CD4-positive, alpha-beta T cell treated with Interferon gamma for 1 hour (primary cell): ENCODE measurements at regions not wholly inside any gene's neighbourhood (a gene's known extent, or its start where the extent isn't known, plus 50 kb on each side); places are given as distances from the start of the nearest gene placed in this dataset.
"Not testable (repeated sequence)": the region's sequence is repeated elsewhere in the genome, so short reads cannot be mapped to it uniquely, and the experiment has no call there.

ENCODE experiments used
- DNase-seq: peaks from one replicate; pipeline ENCODE4 v3.0.0-alpha.2; 2020

DNA sequence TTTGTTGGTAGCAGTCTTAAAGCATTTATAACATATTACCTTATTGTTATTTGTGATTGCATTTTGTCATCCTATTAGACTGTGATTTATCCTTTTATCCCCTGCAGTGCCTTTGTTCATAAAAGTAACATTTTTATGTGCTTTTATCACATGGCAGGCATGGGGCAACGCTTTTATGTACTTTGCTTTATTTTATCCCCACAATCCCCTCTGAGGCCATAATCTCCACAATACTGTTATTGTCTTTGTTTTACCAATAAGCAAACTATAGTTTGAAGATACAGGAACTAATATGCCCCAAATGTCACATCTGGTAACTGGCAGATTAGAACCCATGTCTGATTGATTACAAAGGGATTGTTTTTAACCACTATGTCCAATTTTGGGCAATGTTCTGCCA is 613.5 kb downstream of the REEP3 start:
- no peak for DNase-seq

DNA sequence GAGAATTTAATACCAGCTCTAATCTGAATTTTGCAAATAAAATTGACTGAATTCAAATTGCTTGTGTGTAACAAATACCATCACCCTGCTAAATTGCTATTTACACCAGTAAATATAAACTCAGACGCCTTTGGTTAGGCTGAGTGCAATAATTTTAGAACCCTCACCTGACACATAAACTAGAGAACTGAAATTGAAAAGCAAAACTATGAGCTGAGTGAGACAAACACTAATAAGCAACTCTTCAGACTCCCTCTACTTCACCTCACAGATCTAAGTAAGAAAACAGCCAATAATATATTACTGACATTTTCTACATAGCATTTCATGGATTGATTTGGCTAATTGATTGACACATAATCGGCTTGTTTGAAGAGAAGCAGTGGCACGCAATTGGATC is 621.2 kb downstream of the REEP3 start:
- no peak for DNase-seq

DNA sequence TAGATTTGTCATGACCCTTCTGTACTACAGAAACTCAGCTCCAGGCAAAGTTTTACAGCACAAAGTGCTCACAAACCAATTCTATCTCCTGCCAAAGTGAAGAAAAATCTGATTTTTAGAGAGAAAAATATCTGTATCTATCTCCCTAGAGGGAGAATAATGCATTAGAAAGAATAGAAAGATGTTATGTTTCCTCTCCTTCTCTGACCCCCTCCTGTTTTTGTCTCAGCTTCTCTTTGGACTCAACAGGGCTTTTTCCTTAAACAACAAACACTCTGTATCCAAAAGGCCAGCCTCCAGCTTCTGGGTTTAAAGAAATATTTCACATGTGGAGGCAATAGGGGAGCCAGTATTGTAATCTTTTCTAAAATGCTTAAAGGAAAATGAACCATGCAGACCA is 627.4 kb downstream of the REEP3 start:
- DNase-seq: no peak

DNA sequence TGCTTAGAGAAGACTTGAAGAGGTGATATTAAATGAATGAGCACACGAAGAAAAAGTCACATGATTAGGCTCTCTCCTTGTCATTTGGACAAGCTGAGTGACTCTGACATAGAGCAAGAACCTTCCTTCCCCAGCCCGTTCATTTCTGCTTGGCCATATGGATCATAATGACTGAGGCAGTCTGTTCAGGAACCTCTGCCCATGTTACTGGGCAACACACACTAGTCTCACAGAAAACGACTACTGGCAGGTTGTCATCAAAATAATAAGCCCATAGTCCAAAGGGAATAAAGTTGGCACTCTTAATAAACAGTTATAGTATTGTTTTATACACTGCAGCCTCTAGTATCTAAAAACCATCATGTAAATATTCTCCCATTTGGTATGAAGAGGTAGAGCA is 635.0 kb downstream of the REEP3 start:
- no peak for DNase-seq

DNA sequence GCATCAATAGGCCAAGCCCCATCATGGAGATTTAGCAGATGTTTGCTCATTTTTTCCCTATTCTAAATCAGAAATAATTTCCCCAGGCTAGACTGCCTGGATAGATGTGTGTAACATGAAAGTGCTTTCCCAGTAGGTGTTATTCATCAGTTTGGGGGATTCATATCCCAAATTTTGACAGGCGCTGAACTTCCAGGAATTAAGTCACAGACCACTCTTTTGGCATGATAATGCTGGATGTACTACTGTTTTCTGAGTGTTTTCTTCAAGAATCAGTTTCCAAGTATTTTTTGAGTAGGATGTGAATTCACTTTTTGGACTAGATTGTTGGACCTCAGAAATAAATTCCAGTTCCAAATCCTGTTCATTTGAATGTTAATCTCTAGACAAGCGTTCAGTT is 637.4 kb downstream of the REEP3 start:
- DNase-seq: no peak

DNA sequence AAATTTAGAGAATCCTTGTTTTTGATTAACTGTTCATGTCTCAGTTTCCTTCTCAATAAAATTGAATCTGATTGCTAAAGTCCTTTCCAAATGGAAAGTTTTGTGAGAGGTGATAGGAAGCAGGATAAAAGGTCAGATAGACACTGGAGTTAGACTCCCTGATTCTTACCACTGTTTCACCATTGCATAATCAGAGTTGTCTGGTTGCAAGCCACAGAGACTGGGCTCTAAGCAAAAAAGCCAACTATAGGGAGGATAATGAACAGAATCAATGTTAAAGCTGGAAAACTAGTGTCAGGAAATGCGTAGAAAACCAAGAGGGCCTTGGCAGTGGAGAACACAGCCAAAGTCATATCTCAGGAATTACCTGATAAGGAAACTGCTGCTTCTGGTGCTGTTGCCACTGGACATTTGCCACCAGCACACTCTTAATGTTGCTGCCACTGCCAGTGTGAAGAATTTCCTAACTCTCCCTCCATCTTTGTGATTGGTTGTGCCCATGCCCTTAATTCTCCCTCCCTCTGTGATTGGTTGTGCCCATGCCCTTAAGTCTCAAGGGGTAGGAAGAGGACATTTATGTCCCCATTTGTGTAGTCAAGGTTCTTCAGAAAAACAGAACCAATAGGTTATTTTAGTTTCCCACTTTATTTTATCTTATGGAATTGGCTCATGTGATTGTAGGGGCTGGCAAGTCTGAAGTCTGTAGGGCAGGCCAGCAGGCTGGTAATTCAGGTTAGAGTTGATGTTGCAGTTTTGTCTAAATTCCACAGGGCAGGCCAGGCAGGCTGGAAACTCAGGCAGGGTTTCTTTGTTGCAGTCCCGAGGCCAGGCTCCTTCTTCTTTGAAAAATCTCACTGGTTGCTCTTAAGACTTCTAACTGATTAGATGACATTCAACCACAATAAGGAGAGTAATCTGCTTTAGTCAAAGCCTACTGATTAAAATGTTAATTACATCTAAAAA is 639.0 kb downstream of the REEP3 start:
- DNase-seq: no peak

DNA sequence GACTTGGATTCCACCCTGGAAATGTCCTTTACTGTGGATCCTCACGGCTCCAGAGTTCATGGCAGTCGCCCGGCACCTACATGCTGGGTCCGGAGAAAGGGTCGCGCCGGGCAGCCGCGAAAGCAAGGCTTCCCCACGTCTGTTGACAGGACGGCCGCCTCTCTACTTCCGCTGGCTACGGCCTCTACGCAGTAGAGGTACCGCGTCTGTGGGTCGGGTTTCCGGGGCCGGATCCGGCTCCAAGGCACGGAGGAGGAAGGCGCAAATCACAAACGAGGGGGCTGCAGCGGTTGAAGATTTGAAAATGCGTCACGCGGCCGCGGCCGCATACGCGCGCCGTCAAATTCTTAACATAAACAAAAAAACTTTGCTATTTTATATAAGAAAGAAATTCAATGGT is 649.6 kb downstream of the REEP3 start:
- DNase-seq: no peak

DNA sequence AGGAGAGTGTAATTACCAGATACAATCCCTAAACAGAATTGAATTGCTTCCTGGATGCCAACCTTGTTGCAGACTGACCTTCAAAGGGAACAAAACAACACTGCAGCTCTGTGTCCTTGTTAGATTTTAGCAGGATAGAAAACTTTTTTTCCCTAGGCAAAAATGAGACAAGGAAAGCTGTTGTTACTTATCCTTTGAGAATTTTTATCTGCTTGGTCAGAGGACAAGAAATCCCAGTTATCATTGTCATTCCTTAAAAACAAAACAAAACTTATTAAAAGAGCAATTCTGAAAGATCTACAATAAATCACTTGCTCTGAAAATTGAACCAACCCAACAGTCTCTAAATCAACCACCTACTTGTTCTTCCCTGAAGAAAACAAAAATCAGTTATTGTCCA is 652.6 kb downstream of the REEP3 start:
- no peak for DNase-seq

DNA sequence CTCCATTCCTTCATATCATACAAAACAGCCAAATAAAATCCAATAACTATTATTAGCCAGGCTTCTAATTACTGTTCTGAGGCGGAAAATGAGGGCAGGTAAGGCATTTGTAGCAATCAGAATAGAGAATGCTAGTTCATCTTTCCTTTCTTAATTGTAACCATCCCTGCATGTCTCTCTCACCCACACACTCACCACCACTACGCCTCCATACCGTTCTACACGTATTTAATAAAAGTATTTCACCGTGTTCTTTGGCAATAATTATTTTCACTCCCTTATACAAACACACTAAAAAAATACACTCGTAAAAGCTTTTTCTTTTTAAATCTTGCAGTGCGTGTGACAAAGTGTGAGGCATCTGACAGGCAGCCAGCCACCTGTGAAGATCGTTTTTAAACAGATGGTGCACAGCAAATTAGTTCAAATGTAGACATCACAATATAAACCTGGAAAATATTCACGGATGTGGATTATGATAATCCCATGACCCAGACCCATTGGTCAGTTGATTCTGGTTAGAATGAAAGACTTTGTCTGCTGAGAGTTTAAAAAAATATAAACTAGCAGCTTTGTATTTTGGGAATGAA is 653.6 kb downstream of the REEP3 start:
- no peak for DNase-seq

DNA sequence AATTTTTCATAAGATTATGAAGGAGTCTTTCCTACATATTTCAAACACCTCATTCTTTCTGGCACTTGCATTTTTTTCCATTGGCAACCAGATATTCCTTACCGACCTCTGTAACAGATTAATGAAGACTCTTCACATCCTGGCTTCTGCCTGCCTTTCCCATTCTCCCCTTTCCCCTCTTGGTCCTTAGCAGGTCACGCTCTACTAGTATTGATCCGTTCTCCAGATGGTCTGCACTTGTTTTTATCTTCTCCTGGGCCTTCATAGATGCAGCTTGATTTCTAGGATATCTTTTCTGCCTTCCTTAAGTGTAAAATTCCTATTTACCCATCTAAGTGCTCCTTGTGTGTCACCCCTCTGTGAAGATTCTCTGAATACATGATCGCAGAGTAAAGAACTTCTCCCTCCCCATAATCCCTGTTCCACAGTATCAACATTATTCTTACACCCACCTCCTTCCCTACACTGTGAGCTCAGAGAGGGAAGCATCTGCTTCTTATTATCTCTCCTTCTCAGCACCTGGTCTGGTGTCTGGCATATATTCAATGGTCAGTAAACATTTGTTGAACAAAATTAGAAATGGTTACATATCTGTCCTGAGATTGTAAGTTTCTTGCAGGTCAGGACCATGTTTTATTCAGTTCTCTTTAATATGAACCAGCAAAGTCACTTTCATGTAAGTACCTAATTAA is 654.2 kb downstream of the REEP3 start:
- no peak for DNase-seq

DNA sequence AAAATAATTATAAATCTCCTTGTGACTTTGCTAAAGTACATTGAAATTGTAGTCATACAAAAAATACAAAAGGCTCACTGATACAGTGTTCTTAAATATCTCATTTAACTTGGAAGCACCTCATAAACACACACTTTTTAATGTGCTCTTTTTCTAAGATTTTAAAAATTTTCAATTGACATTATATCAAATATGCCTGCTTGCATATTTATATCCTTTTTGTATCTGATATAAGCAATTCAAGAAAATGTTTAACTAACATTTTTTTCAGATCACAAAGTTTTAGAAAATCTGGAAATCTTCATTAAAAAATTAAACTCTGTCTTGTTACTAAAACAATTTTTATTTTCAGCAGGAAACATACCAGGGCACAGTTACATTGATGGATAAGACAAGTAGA is 661.5 kb downstream of the REEP3 start:
- no peak for DNase-seq

DNA sequence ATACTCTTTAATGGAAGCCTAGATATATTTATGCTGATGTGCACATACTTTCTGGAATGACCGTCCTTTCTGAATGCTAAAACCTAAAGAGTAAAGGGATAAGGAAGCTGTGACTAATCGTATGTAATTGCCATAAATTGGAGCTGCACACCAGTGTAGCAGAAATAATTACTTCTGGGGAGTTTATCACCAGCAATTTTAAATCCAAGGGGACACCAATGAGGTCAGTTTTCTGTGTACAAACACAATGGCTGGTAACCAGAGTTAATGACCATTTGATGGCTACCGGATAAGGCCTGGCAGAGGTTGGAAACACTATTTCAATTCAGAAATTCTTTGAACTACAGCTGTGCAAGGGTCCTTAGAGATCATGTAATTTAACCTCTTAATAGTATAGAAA is 670.1 kb downstream of the REEP3 start:
- DNase-seq: no peak

DNA sequence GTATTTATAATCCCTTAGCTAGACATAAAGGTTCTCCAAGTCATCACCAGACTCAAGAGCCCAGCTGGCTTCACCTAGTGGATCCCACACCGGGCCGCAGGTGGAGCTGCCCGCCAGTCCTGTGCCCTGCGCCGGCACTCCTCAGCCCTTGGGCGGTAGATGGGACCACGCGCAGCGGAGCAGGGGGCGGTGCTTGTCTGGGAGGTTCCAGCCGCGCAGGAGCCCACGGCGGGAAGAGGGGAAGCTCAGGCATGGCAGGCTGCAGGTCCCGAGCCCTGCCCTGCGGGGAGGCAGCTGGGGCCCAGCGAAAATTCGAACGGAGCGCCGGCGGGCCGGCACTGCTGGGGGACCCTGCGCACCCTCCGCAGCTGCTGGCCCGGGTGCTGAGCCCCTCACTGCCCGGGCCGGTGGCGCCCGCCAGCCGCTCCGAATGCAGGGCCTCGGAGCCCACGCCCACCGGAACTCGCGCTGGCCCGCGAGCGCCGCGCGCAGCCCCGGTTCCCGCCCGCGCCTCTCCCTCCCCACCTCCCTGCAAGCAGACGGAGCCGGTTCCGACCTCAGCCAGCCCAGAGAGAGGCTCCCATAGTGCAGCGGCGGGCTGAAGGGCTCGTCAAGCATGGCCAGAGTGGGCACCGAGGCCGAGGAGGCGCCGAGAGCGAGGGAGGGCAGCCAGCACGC is 675.6 kb downstream of the REEP3 start:
- no peak for DNase-seq

DNA sequence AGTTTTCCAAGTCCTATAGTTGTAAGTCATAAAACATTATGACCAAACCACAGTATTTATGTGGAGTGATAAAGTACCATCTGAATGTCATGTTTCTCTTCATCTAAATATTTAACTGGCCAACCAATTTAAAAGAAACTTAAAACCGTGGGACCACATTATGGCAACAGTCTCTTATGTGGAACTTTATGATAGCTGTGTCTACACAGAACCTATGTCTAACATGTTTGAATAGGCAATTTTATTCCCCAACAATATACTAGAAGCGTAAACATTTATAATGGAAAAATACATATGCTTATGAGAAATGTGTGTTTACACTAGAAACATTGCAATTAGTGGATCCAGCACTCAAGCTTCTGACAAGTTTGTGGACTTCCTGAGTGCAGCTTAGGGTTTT is 680.7 kb downstream of the REEP3 start:
- DNase-seq: no peak

DNA sequence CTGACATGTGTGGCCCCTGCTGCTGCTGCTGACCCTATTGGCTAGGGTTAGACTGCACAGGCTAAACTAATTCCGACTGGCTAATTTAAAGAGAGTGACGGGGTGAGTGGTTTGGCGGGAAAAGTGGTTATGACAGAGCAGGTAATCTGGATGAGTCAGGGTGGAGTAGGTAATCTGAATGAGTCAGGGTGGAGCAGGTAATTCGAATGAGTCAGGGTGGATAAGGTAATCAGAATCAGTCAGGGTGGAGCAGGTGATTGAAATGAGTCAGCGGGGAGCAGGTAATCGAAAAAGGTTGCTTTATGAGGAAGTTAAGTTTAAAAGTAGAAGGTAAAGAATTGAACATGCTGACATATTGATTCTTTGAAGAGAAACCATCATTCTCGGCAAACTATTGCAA is 683.3 kb downstream of the REEP3 start:
- DNase-seq: not testable (repeated sequence)

DNA sequence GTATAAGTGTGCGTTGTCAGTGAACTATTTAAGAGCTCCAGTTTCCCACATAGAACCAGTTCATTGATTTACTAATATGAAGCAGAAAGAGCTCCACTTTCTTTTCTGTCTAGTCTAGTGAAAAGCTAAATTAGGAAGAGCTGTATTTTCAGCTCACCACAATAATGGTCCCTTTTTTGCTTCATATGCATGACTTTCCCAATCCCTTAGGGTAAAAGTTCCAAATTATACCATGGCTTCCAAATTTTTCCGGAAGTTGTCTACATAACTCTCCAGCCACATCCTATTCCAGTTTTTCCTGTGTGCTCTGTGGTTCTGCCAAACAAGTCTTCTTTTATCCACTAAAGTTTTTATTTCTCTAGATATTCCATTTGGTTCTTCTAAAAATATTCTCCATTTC is 685.2 kb downstream of the REEP3 start:
- DNase-seq: no peak

DNA sequence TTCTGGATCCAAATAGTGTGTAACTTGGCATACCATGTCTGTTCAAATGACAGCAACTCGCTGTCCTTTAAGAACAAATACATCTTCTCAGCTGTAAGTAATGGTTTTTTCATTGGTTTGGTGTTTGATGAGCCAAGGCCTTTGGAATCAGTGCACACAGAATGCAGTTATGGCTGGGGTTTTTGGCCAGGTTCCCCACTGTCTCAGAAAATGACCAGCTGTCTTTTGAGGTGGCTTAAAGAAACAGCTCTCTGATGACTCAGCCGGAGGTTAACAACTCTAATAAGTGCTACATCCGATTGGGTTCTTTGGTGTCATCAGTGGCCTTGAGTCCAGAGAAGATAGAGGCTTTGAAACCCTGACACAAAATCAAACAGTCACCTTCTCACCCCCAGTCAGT is 688.4 kb downstream of the REEP3 start:
- no peak for DNase-seq

DNA sequence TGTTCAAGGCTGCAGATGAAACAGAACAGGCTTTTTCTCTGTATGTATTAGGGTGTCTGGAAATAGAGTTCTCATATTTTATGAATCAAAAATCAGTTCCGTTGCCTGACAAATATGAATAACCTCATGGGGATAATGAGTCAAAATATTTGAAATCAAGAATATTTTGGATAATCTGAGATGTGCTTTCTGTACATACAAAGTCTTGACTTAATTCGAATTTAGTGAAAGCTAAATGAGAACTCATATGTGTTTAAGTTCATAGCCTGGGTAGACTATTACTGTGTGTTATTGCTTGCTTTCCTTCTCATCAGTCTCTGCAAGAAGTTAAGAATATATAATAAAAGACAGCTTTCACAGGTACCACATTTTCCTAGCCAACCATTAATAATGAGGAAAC is 689.0 kb downstream of the REEP3 start:
- DNase-seq: no peak

DNA sequence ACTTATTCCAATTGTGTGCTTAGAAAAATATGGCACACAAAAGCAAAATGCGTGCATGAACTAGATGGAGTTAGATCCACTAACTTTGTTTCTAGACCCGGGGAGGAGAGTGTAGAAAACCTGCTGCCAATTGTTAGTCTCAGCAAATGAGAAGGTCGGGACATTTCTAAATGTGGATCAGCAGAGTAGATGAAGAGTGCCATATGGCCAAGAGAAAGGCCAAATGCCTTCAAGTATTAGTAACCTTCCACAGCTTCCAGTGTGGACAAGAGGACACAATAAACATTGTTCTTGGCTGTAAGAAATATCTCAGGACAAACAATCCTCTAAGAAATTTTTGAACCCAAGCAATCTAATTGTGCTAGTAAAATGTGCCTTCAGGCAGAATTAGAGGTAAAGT is 690.3 kb downstream of the REEP3 start:
- no peak for DNase-seq

DNA sequence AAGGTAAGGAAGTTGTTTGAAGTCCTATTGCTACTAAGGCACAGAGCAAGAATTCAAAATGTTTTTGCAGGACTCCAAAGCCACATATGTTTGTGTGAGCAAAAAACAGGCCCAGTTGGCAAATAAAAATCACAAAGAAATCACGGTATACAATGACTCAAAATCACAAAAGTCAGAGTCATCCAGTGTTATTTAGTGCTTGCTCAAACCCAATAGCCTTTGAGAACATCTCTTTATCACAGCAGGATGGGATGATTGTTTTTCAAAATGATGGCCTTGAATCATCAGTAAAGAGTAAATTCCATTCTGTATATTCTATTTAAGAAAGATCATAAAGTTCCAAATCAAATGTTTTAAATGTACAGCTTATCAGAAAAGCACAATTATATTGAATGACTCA is 693.9 kb downstream of the REEP3 start:
- no peak for DNase-seq

DNA sequence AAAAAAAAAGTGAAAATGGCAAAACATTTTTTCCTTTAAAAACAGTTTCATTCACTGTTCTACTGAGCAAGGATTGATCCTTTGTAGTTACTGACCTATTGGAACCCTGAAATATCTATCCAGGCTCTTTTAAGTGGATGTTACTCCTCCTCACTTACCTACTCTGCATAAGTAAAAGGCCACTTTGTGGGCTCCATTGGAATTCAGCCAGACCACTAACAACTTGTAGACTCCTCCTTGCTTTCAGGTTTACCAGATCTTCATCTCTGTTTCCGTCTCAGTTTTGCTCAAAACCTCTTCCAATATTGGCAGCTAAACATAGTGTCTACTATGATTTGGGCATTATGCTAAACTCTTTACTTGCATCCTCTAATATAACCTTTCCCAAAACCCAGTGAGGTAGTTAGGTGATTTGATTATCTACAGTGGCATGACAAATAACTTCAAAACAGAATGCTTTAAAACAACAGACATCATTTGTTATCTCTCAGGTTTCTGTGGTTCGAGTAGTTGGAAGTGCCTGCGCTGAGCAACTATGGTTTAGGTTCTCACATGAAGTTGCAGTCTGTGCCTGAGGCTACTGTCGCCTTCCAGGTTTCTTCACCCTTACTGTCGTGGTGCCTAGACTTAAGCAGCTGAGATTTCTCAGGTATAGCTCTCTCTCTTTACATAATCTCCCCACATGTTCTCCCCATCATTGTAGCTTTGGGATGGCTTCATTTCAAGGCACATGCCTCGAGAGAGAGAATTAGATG is 698.2 kb downstream of the REEP3 start:
- no peak for DNase-seq

DNA sequence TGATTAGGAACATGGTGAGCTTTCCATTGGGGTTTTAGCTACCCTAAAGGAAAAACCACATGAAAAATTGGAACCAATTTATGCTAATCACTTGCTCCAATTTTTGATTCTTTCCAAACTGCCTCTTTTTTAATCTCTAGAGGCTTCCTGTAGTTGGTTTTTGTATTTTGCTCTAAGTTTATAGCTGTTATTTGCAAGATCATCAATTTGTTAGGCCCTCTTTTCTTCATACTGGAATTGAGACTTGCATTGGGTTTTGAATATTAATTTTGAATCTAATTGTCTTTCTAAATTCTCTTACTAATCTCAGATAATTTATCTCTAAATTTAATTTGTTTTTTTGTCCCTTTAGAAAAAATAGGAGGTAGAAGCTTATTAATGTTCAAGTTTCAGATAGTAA is 713.3 kb downstream of the REEP3 start:
- DNase-seq: no peak

DNA sequence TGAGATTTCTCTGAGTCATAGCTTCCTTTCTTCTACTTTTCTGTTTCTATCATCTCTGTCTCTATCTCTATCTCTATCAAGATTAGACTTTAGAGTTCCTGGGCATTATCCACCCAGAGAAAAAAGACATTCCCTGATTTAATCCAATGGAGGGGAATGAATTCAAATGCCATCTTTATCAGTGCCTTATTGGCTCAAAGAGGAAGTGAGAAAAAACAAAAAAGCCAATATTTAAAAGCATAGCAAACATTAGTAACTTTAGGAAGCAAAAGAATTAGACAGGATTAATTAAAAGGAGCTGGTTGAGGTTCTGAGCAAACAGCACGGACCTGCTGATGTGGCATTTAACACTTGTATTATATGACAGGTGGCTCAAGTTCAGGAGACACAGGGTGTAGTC is 736.5 kb downstream of the REEP3 start:
- DNase-seq: no peak
